ENCODE measurements at regions not wholly inside any gene's neighbourhood (a gene's known extent, or its start where the extent isn't known, plus 50 kb on each side); places are given as distances from the start of the nearest gene placed in this dataset.

DNA sequence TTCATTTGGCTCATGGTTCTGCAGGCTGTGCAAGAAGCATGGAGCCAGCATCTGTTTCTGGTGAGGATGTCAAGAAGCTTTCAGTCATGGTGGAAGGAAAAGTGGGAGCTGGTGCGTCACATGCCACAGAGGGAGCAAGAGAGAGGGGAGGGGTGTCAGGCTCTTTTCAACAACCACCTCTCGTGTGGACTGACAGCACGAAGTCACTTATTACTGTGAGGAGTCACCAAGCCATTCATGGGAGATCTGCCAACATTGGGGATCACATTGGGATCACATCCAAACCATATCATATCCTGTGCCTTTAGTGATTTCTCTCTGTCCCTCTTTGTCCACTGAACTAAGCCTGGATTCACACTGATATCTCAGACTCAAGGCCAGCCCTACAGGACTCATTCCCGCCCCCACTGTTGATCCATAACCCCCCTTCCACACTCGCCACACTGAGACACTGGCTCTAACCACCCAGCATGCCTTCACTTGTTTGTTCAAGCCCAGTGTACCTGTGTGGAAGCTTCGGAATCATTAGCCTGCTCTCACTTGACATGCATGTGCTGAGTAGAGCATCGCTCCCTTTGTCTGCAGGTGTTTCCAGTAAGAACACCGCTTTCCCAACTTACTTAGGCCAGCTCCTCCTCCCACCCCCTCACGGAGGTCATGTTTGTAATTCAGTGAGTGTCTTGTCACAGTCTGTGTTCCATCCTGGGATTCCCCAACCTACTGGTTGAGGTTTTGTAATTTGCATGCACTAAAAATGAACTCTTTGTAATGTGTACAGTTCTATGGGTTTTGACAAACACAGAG lies 132.2 kb downstream of the KLF13 start:
- no peak for TF ChIP-seq CTCF (IDR thresholded peaks at IDR 0.05)
- TF ChIP-seq EZH2 (IDR thresholded peaks at IDR 0.05; ENCODE audit: borderline replicate concordance, insufficient read depth, low read depth, low read length, poor library complexity, severe bottlenecking), result no peak

Measured in B cell (primary cell).